ENCODE measurements at regions not wholly inside any gene's neighbourhood (a gene's known extent, or its start where the extent isn't known, plus 50 kb on each side); places are given as distances from the start of the nearest gene placed in this dataset.

GRCh38 chr7:25803117-25803887, 348.7 kb upstream of the NFE2L3 start:
- H3K4me1 ChIP-seq (ENCODE audit: control insufficient read depth in 3 of 3, insufficient read depth in 3 of 3, low read length in 3 of 3) = no peaks in the 10 kb centered on the region
- H3K9ac ChIP-seq (ENCODE audit: low read depth in 1 of 3, low read length in 3 of 3) = no peak overlapping the region
- no peaks in the 10 kb centered on the region for H3K36me3 ChIP-seq (ENCODE audit: control insufficient read depth in 3 of 3, insufficient read depth in 3 of 3, low read length in 3 of 3)
- H3K9me3 ChIP-seq (ENCODE audit: control insufficient read depth in 3 of 3, low read length in 3 of 3) = no peaks in the 10 kb centered on the region
- H3K27ac ChIP-seq (ENCODE audit: low read depth, low read length) = no peak overlapping the region
- no peak overlapping the region for H3K4me3 ChIP-seq (ENCODE audit: low read length in 3 of 3)
- no peaks in the 10 kb centered on the region for H3K27me3 ChIP-seq (ENCODE audit: control insufficient read depth in 3 of 3, insufficient read depth in 3 of 3, low read length in 3 of 3)

DNA sequence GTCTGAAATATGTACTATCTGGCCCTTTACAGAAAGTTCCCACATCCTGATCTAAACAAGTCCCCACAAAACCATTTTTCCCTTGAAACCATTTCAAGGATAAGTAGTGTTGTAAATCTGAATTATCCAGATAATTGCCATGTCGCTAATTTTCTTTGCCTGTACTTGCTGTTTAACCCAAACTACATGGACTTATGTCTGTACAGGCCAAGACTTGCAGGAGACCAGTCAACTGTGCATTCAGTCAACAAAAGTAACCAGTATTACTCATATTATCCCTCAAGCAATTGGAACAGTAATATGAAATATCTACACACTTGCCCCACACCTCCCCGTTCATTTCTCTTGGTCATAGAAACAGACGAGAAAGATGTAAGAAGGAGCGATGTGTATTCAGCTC, 347.8 kb upstream of the NFE2L3 start:
- Histone ChIP-seq H3K4me3 (ENCODE audit: low read length in 3 of 3) (no peak overlapping the region), H3K9me3 (ENCODE audit: control insufficient read depth in 3 of 3, low read length in 3 of 3) (no peaks in the 10 kb centered on the region), H3K9ac (ENCODE audit: low read depth in 1 of 3, low read length in 3 of 3) (no peak overlapping the region), H3K27me3 (ENCODE audit: control insufficient read depth in 3 of 3, insufficient read depth in 3 of 3, low read length in 3 of 3) (no peaks in the 10 kb centered on the region), H3K27ac (ENCODE audit: low read depth, low read length) (no peak overlapping the region), H3K36me3 (ENCODE audit: control insufficient read depth in 3 of 3, insufficient read depth in 3 of 3, low read length in 3 of 3) (no peaks in the 10 kb centered on the region), H3K4me1 (ENCODE audit: control insufficient read depth in 3 of 3, insufficient read depth in 3 of 3, low read length in 3 of 3) (no peaks in the 10 kb centered on the region)

DNA sequence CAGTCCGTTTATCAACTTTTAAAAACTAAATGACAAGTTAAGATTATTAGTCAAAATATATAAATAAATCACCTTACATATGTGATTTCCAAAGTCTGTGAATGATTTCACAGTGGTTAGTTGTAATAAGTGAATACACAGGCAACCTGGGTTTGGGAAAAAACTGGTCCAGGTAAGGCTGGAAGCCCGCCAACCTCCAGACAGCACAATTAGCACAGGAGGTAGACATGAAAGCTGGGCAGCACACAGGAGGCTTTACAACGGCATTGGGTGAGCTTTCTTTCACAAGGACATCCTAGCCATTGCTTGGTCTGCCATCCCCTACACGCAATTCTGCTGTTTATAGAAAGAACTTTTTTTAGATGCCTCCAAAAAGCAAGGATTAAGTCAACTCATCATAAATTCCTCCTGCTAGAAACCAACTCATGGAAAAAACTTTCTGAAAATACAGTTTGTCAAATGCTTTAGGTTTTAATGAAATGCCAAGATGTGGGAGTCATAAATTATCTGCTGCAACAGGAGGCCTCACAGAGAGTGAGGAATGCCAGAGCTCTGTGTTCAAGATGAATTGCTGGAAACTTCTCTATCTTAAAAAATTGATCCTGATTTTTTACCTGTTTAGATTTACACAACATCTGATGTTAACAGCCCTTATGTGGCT, 346.8 kb upstream of the NFE2L3 start:
- Histone ChIP-seq H3K27ac (ENCODE audit: low read depth, low read length) (no peak overlapping the region), H3K9ac (ENCODE audit: low read depth in 1 of 3, low read length in 3 of 3) (no peak overlapping the region), H3K4me1 (ENCODE audit: control insufficient read depth in 3 of 3, insufficient read depth in 3 of 3, low read length in 3 of 3) (peaks cover 0 to 3% (median 0%) of the 10 kb centered on the region in 3 donors), H3K36me3 (ENCODE audit: control insufficient read depth in 3 of 3, insufficient read depth in 3 of 3, low read length in 3 of 3) (no peaks in the 10 kb centered on the region), H3K4me3 (ENCODE audit: low read length in 3 of 3) (no peak overlapping the region), H3K9me3 (ENCODE audit: control insufficient read depth in 3 of 3, low read length in 3 of 3) (no peaks in the 10 kb centered on the region), H3K27me3 (ENCODE audit: control insufficient read depth in 3 of 3, insufficient read depth in 3 of 3, low read length in 3 of 3) (no peaks in the 10 kb centered on the region)

DNA sequence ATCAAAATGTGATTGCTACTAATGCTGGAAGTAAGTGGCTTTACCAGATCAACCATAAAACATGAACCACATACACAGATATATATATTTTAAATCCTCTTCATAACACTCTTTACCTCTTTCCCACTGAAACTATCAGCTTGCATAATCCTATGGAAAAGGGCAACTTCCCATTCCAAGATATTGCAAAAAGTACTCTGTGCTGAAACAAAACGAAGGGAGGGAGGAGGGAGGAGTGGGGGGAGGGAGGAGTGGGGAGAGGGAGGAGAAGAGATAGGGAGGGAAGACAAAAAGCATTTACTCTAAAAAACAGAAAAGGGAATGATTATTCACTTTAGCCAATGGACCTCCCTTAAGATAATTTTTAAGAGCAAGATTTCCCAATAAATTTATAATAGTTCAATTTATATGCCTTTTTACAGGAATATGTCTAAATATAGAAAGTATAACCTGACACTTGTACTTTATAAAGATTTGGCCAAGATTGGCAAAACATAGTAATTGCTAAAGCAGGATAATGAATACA, 344.8 kb upstream of the NFE2L3 start:
- Histone ChIP-seq H3K27ac (ENCODE audit: low read depth, low read length) (no peak overlapping the region), H3K9ac (ENCODE audit: low read depth in 1 of 3, low read length in 3 of 3) (no peak overlapping the region), H3K4me1 (ENCODE audit: control insufficient read depth in 3 of 3, insufficient read depth in 3 of 3, low read length in 3 of 3) (peaks cover 0 to 3% (median 0%) of the 10 kb centered on the region in 3 donors), H3K36me3 (ENCODE audit: control insufficient read depth in 3 of 3, insufficient read depth in 3 of 3, low read length in 3 of 3) (no peaks in the 10 kb centered on the region), H3K9me3 (ENCODE audit: control insufficient read depth in 3 of 3, low read length in 3 of 3) (no peaks in the 10 kb centered on the region), H3K27me3 (ENCODE audit: control insufficient read depth in 3 of 3, insufficient read depth in 3 of 3, low read length in 3 of 3) (no peaks in the 10 kb centered on the region), H3K4me3 (ENCODE audit: low read length in 3 of 3) (no peak overlapping the region)

DNA sequence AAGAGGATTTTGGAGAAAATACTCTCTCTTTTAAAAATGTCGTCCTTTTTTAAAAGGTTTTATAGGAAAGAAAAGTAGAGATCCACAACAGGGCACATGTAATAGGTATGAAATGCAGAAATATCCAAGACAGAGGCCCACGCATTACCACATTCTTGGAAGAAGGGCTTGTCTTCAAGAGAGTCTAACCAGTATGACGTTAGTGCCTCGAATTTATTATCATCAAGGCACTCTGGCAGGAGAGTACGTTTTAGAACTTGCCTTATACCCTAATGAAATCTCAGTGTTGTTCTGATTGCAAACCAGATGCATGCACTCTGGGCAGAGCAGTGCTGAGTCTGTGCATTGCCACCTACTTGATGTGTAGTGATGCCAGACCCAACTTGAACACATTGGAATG, 342.6 kb upstream of the NFE2L3 start:
- H3K9ac ChIP-seq (ENCODE audit: low read depth in 1 of 3, low read length in 3 of 3) = no peak overlapping the region
- no peaks in the 10 kb centered on the region for H3K27me3 ChIP-seq (ENCODE audit: control insufficient read depth in 3 of 3, insufficient read depth in 3 of 3, low read length in 3 of 3)
- peaks cover 0 to 3% (median 0%) of the 10 kb centered on the region in 3 donors for H3K4me1 ChIP-seq (ENCODE audit: control insufficient read depth in 3 of 3, insufficient read depth in 3 of 3, low read length in 3 of 3)
- H3K4me3 ChIP-seq (ENCODE audit: low read length in 3 of 3) = no peak overlapping the region
- H3K27ac ChIP-seq (ENCODE audit: low read depth, low read length) = no peak overlapping the region
- H3K9me3 ChIP-seq (ENCODE audit: control insufficient read depth in 3 of 3, low read length in 3 of 3) = no peaks in the 10 kb centered on the region
- H3K36me3 ChIP-seq (ENCODE audit: control insufficient read depth in 3 of 3, insufficient read depth in 3 of 3, low read length in 3 of 3) = no peaks in the 10 kb centered on the region

- Histone ChIP-seq H3K27me3 (ENCODE audit: control insufficient read depth in 3 of 3, insufficient read depth in 3 of 3, low read length in 3 of 3) (no peaks in the 10 kb centered on the region), H3K9ac (ENCODE audit: low read depth in 1 of 3, low read length in 3 of 3) (no peak overlapping the region), H3K27ac (ENCODE audit: low read depth, low read length) (no peak overlapping the region), H3K4me3 (ENCODE audit: low read length in 3 of 3) (no peak overlapping the region), H3K4me1 (ENCODE audit: control insufficient read depth in 3 of 3, insufficient read depth in 3 of 3, low read length in 3 of 3) (peaks cover 0 to 3% (median 0%) of the 10 kb centered on the region in 3 donors), H3K9me3 (ENCODE audit: control insufficient read depth in 3 of 3, low read length in 3 of 3) (no peaks in the 10 kb centered on the region), H3K36me3 (ENCODE audit: control insufficient read depth in 3 of 3, insufficient read depth in 3 of 3, low read length in 3 of 3) (no peaks in the 10 kb centered on the region)
Observed at GRCh38 chr7:25812086-25812850, 339.7 kb upstream of the NFE2L3 start.

- H3K4me1 ChIP-seq (ENCODE audit: control insufficient read depth in 3 of 3, insufficient read depth in 3 of 3, low read length in 3 of 3) = peaks cover 0 to 3% (median 0%) of the 10 kb centered on the region in 3 donors
Observed at GRCh38 chr7:25813381-25813780, 338.6 kb upstream of the NFE2L3 start.

DNA sequence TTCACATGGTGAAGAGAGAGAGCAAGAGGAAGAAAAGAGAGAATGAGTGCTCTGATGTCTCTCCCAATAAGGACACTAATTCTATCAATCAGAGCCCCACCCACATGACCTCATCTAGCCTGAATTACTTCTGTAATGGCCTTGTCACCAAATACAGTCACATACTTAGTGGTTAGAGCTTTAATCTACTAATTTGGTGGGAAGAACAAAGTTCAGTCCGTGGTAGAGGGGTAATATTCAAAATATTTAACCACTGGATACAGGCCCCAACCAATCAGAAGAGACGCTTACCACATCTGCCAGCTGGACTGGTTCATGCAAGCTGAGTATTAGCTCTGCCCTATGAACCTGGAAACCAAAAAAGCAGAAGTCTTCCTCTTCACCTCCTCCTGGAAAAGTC, 336.3 kb upstream of the NFE2L3 start:
- Histone ChIP-seq H3K27me3 (ENCODE audit: control insufficient read depth in 3 of 3, insufficient read depth in 3 of 3, low read length in 3 of 3) (no peaks in the 10 kb centered on the region), H3K4me3 (ENCODE audit: low read length in 3 of 3) (no peak overlapping the region), H3K36me3 (ENCODE audit: control insufficient read depth in 3 of 3, insufficient read depth in 3 of 3, low read length in 3 of 3) (no peaks in the 10 kb centered on the region), H3K4me1 (ENCODE audit: control insufficient read depth in 3 of 3, insufficient read depth in 3 of 3, low read length in 3 of 3) (no peaks in the 10 kb centered on the region), H3K27ac (ENCODE audit: low read depth, low read length) (no peak overlapping the region), H3K9ac (ENCODE audit: low read depth in 1 of 3, low read length in 3 of 3) (no peak overlapping the region), H3K9me3 (ENCODE audit: control insufficient read depth in 3 of 3, low read length in 3 of 3) (no peaks in the 10 kb centered on the region)

More at GRCh38 chr7:25813381-25813780, 338.6 kb upstream of the NFE2L3 start:
- no peak overlapping the region for H3K9ac ChIP-seq (ENCODE audit: low read depth in 1 of 3, low read length in 3 of 3)
- H3K4me3 ChIP-seq (ENCODE audit: low read length in 3 of 3) = no peak overlapping the region
- no peaks in the 10 kb centered on the region for H3K36me3 ChIP-seq (ENCODE audit: control insufficient read depth in 3 of 3, insufficient read depth in 3 of 3, low read length in 3 of 3)
- H3K27ac ChIP-seq (ENCODE audit: low read depth, low read length) = no peak overlapping the region
- H3K27me3 ChIP-seq (ENCODE audit: control insufficient read depth in 3 of 3, insufficient read depth in 3 of 3, low read length in 3 of 3) = no peaks in the 10 kb centered on the region
- H3K9me3 ChIP-seq (ENCODE audit: control insufficient read depth in 3 of 3, low read length in 3 of 3) = no peaks in the 10 kb centered on the region

GRCh38 chr7:25820432-25821040, 331.5 kb upstream of the NFE2L3 start:
- H3K36me3 ChIP-seq (ENCODE audit: control insufficient read depth in 3 of 3, insufficient read depth in 3 of 3, low read length in 3 of 3) = no peaks in the 10 kb centered on the region
- H3K9ac ChIP-seq (ENCODE audit: low read depth in 1 of 3, low read length in 3 of 3) = no peak overlapping the region
- no peak overlapping the region for H3K4me3 ChIP-seq (ENCODE audit: low read length in 3 of 3)
- no peaks in the 10 kb centered on the region for H3K4me1 ChIP-seq (ENCODE audit: control insufficient read depth in 3 of 3, insufficient read depth in 3 of 3, low read length in 3 of 3)
- H3K9me3 ChIP-seq (ENCODE audit: control insufficient read depth in 3 of 3, low read length in 3 of 3) = no peaks in the 10 kb centered on the region
- H3K27ac ChIP-seq (ENCODE audit: low read depth, low read length) = no peak overlapping the region
- no peaks in the 10 kb centered on the region for H3K27me3 ChIP-seq (ENCODE audit: control insufficient read depth in 3 of 3, insufficient read depth in 3 of 3, low read length in 3 of 3)
